ENCODE measurements at regions not wholly inside any gene's neighbourhood (a gene's known extent, or its start where the extent isn't known, plus 50 kb on each side); places are given as distances from the start of the nearest gene placed in this dataset.

GRCh38 chr1:10868599-10868965 lies 72.1 kb upstream of the CASZ1 start:
- intact Hi-C loops (cut with DNase I), result loop anchor here (5.0 to 10.0 kb wide), 3 partner anchors 164 to 436 kb away; partner anchors contain the start of gene CENPS
- WGBS, result 79% methylated on average over 6 of the region's 6 CpGs

GRCh38 chr1:10869933-10870332 lies 73.5 kb upstream of the CASZ1 start:
- intact Hi-C loops (cut with DNase I), result loop anchor here (5.0 to 10.0 kb wide), 3 partner anchors 165 to 438 kb away; partner anchors contain the start of gene CENPS
- DNase-seq (ENCODE audit: extremely low spot score), result no peak
- Histone ChIP-seq H3K36me3 (no peaks in the 10 kb centered on the region), H3K27me3 (peaks cover 0 to 38% (median 3%) of the 10 kb centered on the region in 4 donors), H3K27ac (replicated peaks in 1 of 4) (no peak overlapping the region), H3K4me3 (no peak overlapping the region), H3K4me1 (peaks cover 14 to 19% (median 18%) of the 10 kb centered on the region in 4 donors), H3K9me3 (no peaks in the 10 kb centered on the region)
- 58% methylated on average over 1 of the region's 1 CpG for WGBS
- no peak for TF ChIP-seq POLR2AphosphoS5 (IDR thresholded peaks at IDR 0.05)
- no peak for TF ChIP-seq POLR2A (IDR thresholded peaks at IDR 0.05; ENCODE audit: low read depth)
- no peak for TF ChIP-seq EP300 (IDR thresholded peaks at IDR 0.05)
- TF ChIP-seq CTCF (IDR thresholded peaks at IDR 0.05), result no peak

More at GRCh38 chr1:10868599-10868965, 72.1 kb upstream of the CASZ1 start:
- DNase-seq (ENCODE audit: extremely low spot score), result no peak
- H3K9me3 ChIP-seq, result no peaks in the 10 kb centered on the region
- TF ChIP-seq CTCF (IDR thresholded peaks at IDR 0.05) (no peak), POLR2AphosphoS5 (IDR thresholded peaks at IDR 0.05) (no peak), EP300 (IDR thresholded peaks at IDR 0.05) (no peak), POLR2A (IDR thresholded peaks at IDR 0.05; ENCODE audit: low read depth) (no peak)
- no peak overlapping the region for H3K4me3 ChIP-seq
- peaks cover 0 to 40% (median 3%) of the 10 kb centered on the region in 4 donors for H3K27me3 ChIP-seq
- no peak overlapping the region for H3K27ac ChIP-seq (replicated peaks in 1 of 4)
- H3K36me3 ChIP-seq, result no peaks in the 10 kb centered on the region
- peaks cover 14 to 19% (median 18%) of the 10 kb centered on the region in 4 donors for H3K4me1 ChIP-seq

- TF ChIP-seq CTCF (IDR thresholded peaks at IDR 0.05) (no peak), POLR2A (IDR thresholded peaks at IDR 0.05; ENCODE audit: low read depth) (no peak), EP300 (IDR thresholded peaks at IDR 0.05) (no peak), POLR2AphosphoS5 (IDR thresholded peaks at IDR 0.05) (no peak)
- no peak overlapping the region for H3K27ac ChIP-seq (replicated peaks in 1 of 4)
- no peak for DNase-seq (ENCODE audit: extremely low spot score)
- no peak overlapping the region for H3K4me3 ChIP-seq
- intact Hi-C loops (cut with DNase I), result no loop called here
- 71% methylated on average over 5 of the region's 5 CpGs for WGBS
- peaks cover 14 to 19% (median 18%) of the 10 kb centered on the region in 4 donors for H3K4me1 ChIP-seq
- no peaks in the 10 kb centered on the region for H3K9me3 ChIP-seq
- no peaks in the 10 kb centered on the region for H3K36me3 ChIP-seq
- peaks cover 0 to 42% (median 3%) of the 10 kb centered on the region in 4 donors for H3K27me3 ChIP-seq
Measured at GRCh38 chr1:10870493-10871096, 74.1 kb upstream of the CASZ1 start.

GRCh38 chr1:10873189-10873588 lies 76.7 kb upstream of the CASZ1 start:
- no peak for DNase-seq (ENCODE audit: extremely low spot score)
- H3K4me1 ChIP-seq, result no peaks in the 10 kb centered on the region
- H3K27me3 ChIP-seq, result peaks cover 0 to 26% (median 0%) of the 10 kb centered on the region in 4 donors
- H3K27ac ChIP-seq (replicated peaks in 1 of 4), result no peak overlapping the region
- H3K4me3 ChIP-seq, result no peak overlapping the region
- no peak for TF ChIP-seq EP300 (IDR thresholded peaks at IDR 0.05)
- TF ChIP-seq CTCF (IDR thresholded peaks at IDR 0.05), result no peak
- TF ChIP-seq POLR2AphosphoS5 (IDR thresholded peaks at IDR 0.05), result no peak
- TF ChIP-seq POLR2A (IDR thresholded peaks at IDR 0.05; ENCODE audit: low read depth), result no peak
- 79% methylated on average over 6 of the region's 6 CpGs for WGBS
- intact Hi-C loops (cut with DNase I), result no loop called here
- no peaks in the 10 kb centered on the region for H3K9me3 ChIP-seq
- H3K36me3 ChIP-seq, result no peaks in the 10 kb centered on the region

Data from esophagus muscularis mucosa (tissue), 4 donors.